Upper lobe of left lung (tissue), 4 donors: ENCODE measurements at regions not wholly inside any gene's neighbourhood (a gene's known extent, or its start where the extent isn't known, plus 50 kb on each side); places are given as distances from the start of the nearest gene placed in this dataset.

ENCODE experiments used
- CTCF ChIP-seq, 6 experiments: fragments of 450-650 bp in 4 of 6; fragments of 200-600 bp in 2 of 6; sonication (generic) in 2 of 6; IDR thresholded peaks; one replicate each; pipeline ENCODE4 v1.5.1; 2016 to 2019; ENCODE audit warnings: antibody characterized with exemption in 6 of 6
- POLR2AphosphoS5 ChIP-seq, 2 donors: sonication (generic); formaldehyde crosslinking; IDR thresholded peaks; one replicate each; pipeline ENCODE4 v1.5.1; 2017; ENCODE audit warnings: antibody characterized with exemption in 2 of 2

GRCh38 chr1:14094611-14095400 lies 394.8 kb downstream of the PRDM2 start:
- no peak for TF ChIP-seq CTCF (IDR thresholded peaks at IDR 0.05)
- no peak for TF ChIP-seq POLR2AphosphoS5 (IDR thresholded peaks at IDR 0.05)
